HEK293 (cell line): ENCODE measurements at regions not wholly inside any gene's neighbourhood (a gene's known extent, or its start where the extent isn't known, plus 50 kb on each side); places are given as distances from the start of the nearest gene placed in this dataset.

Experiments
- CTCF ChIA-PET: fragments of 350-600 bp; formaldehyde crosslinking; extraction: SDS; loops from one replicate; lab custom pipeline; 2021; ENCODE audit warnings: antibody characterized with exemption; lab: Yijun Ruan, JAX
- POLR2A ChIA-PET: fragments of 300-600 bp; formaldehyde crosslinking; extraction: SDS; loops from one replicate; lab custom pipeline; 2020; ENCODE audit warnings: antibody characterized with exemption, inconsistent platforms; lab: Yijun Ruan, JAX
- H3K27ac ChIP-seq: fragments of 200-500 bp; sonication (Bioruptor generic); 2 replicates; pipeline ENCODE4 v1.5.1; 2014; ENCODE audit warnings: low read depth, low read length, control low read depth, inconsistent platforms; ENCODE audit errors: extremely low read depth
- H3K36me3 ChIP-seq, 2 experiments: fragments of 200-500 bp in 1 of 2; sonication (Bioruptor generic) in 1 of 2; 1 replicate in 1 of 2; 2 replicates in 1 of 2; pipeline ENCODE4 v1.5.1; 2014 to 2017; ENCODE audit warnings: inconsistent platforms in 2 of 2, low read length in 2 of 2; ENCODE audit not compliant: control insufficient read depth in 2 of 2, insufficient read depth in 1 of 2
- H3K4me1 ChIP-seq: fragments of 200-500 bp; sonication (Bioruptor generic); 2 replicates; pipeline ENCODE4 v1.5.1; 2014; ENCODE audit warnings: mild to moderate bottlenecking, low read length, inconsistent platforms; ENCODE audit not compliant: control insufficient read depth, insufficient read depth
- H3K4me3 ChIP-seq: 2 replicates; pipeline ENCODE4 v1.5.1; 2011; ENCODE audit warnings: low read depth, mild to moderate bottlenecking, control low read depth, low read length, moderate library complexity
- H3K9me3 ChIP-seq: fragments of 200-500 bp; sonication (Bioruptor generic); 2 replicates; pipeline ENCODE4 v1.5.1; 2014; ENCODE audit warnings: low read depth, low read length, inconsistent platforms; ENCODE audit not compliant: control insufficient read depth, insufficient read depth
- SALL2 ChIP-seq: fragments of 450-650 bp; formaldehyde crosslinking; IDR thresholded peaks from 2 replicates; pipeline ENCODE4 v1.5.0; 2017; ENCODE audit warnings: missing biosample characterization, mild to moderate bottlenecking, missing genetic modification characterization, borderline replicate concordance
- YY2 ChIP-seq: fragments of 450-650 bp; formaldehyde crosslinking; IDR thresholded peaks from 2 replicates; pipeline ENCODE4 v1.5.1; 2016; ENCODE audit warnings: missing biosample characterization, missing genetic modification characterization
- ZBTB7A ChIP-seq: fragments of 450-650 bp; formaldehyde crosslinking; IDR thresholded peaks from 2 replicates; pipeline ENCODE4 v1.5.1; 2016; ENCODE audit warnings: low read depth, missing biosample characterization, missing genetic modification characterization
- ZNF146 ChIP-seq: fragments of 450-650 bp; formaldehyde crosslinking; IDR thresholded peaks from 2 replicates; pipeline ENCODE4 v1.5.1; 2016; ENCODE audit warnings: missing biosample characterization, missing genetic modification characterization
- ZNF157 ChIP-seq: fragments of 450-650 bp; formaldehyde crosslinking; IDR thresholded peaks from 2 replicates; pipeline ENCODE4 v1.5.1; 2016; ENCODE audit warnings: missing biosample characterization, missing genetic modification characterization
- ZNF560 ChIP-seq: fragments of 450-650 bp; formaldehyde crosslinking; IDR thresholded peaks from 2 replicates; pipeline ENCODE4 v1.5.1; 2017; ENCODE audit warnings: missing biosample characterization, missing genetic modification characterization, borderline replicate concordance
- ZNF777 ChIP-seq: fragments of 450-650 bp; formaldehyde crosslinking; IDR thresholded peaks from 2 replicates; pipeline ENCODE4 v1.5.1; 2017; ENCODE audit warnings: missing biosample characterization, missing genetic modification characterization, borderline replicate concordance
- TF ChIP-seq, protein P1 (sequence below): fragments of 450-650 bp; formaldehyde crosslinking; IDR thresholded peaks from 2 replicates; pipeline ENCODE4 v1.5.1; 2016; ENCODE audit warnings: missing biosample characterization, missing genetic modification characterization
- TF ChIP-seq, protein P2 (sequence below): fragments of 450-650 bp; formaldehyde crosslinking; IDR thresholded peaks from 2 replicates; pipeline ENCODE4 v1.5.1; 2016; ENCODE audit warnings: missing biosample characterization, missing genetic modification characterization, low read depth
- TF ChIP-seq, protein P3 (sequence below): fragments of 450-650 bp; formaldehyde crosslinking; IDR thresholded peaks from 2 replicates; pipeline ENCODE4 v1.5.1; 2017; ENCODE audit warnings: missing biosample characterization, missing genetic modification characterization
- TF ChIP-seq, protein P4 (sequence below): fragments of 450-650 bp; formaldehyde crosslinking; IDR thresholded peaks from 2 replicates; pipeline ENCODE4 v1.5.1; 2016; ENCODE audit warnings: missing biosample characterization, missing genetic modification characterization
- TF ChIP-seq, protein P5 (sequence below): fragments of 450-650 bp; formaldehyde crosslinking; IDR thresholded peaks from 2 replicates; pipeline ENCODE4 v1.5.1; 2016; ENCODE audit warnings: missing biosample characterization, missing genetic modification characterization
- TF ChIP-seq, protein P6 (sequence below): fragments of 450-650 bp; formaldehyde crosslinking; IDR thresholded peaks from 2 replicates; pipeline ENCODE4 v1.5.1; 2016; ENCODE audit warnings: missing biosample characterization, missing genetic modification characterization

- TF ChIP-seq, protein P1, sequence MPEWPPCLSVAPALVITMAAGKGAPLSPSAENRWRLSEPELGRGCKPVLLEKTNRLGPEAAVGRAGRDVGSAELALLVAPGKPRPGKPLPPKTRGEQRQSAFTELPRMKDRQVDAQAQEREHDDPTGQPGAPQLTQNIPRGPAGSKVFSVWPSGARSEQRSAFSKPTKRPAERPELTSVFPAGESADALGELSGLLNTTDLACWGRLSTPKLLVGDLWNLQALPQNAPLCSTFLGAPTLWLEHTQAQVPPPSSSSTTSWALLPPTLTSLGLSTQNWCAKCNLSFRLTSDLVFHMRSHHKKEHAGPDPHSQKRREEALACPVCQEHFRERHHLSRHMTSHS (tag by site-specific recombination) = no peak
- TF ChIP-seq, protein P2, sequence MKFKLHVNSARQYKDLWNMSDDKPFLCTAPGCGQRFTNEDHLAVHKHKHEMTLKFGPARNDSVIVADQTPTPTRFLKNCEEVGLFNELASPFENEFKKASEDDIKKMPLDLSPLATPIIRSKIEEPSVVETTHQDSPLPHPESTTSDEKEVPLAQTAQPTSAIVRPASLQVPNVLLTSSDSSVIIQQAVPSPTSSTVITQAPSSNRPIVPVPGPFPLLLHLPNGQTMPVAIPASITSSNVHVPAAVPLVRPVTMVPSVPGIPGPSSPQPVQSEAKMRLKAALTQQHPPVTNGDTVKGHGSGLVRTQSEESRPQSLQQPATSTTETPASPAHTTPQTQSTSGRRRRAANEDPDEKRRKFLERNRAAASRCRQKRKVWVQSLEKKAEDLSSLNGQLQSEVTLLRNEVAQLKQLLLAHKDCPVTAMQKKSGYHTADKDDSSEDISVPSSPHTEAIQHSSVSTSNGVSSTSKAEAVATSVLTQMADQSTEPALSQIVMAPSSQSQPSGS = no peak
- TF ChIP-seq ZNF777 (tag by site-specific recombination) (no peak), ZNF560 (tag by site-specific recombination) (no peak), ZNF146 (tag by site-specific recombination) (no peak), ZNF157 (no peak), ZBTB7A (tag by site-specific recombination) (no peak)
- TF ChIP-seq, protein P3, sequence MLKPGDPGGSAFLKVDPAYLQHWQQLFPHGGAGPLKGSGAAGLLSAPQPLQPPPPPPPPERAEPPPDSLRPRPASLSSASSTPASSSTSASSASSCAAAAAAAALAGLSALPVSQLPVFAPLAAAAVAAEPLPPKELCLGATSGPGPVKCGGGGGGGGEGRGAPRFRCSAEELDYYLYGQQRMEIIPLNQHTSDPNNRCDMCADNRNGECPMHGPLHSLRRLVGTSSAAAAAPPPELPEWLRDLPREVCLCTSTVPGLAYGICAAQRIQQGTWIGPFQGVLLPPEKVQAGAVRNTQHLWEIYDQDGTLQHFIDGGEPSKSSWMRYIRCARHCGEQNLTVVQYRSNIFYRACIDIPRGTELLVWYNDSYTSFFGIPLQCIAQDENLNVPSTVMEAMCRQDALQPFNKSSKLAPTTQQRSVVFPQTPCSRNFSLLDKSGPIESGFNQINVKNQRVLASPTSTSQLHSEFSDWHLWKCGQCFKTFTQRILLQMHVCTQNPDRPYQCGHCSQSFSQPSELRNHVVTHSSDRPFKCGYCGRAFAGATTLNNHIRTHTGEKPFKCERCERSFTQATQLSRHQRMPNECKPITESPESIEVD = no peak
- TF ChIP-seq, protein P4, sequence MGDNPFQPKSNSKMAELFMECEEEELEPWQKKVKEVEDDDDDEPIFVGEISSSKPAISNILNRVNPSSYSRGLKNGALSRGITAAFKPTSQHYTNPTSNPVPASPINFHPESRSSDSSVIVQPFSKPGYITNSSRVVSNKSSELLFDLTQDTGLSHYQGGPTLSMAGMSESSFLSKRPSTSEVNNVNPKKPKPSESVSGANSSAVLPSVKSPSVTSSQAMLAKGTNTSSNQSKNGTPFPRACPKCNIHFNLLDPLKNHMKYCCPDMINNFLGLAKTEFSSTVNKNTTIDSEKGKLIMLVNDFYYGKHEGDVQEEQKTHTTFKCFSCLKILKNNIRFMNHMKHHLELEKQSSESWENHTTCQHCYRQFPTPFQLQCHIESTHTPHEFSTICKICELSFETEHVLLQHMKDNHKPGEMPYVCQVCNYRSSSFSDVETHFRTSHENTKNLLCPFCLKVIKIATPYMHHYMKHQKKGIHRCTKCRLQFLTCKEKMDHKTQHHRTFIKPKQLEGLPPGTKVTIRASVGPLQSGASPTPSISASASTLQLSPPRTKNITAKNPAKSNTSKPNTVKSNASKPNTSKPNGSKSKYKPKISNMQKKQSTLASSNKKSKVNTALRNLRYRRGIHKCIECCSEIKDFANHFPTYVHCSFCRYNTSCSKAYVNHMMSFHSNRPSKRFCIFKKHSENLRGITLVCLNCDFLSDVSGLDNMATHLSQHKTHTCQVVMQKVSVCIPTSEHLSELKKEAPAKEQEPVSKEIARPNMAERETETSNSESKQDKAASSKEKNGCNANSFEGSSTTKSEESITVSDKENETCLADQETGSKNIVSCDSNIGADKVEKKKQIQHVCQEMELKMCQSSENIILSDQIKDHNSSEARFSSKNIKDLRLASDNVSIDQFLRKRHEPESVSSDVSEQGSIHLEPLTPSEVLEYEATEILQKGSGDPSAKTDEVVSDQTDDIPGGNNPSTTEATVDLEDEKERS (tag by site-specific recombination) = no peak
- TF ChIP-seq, protein P5, sequence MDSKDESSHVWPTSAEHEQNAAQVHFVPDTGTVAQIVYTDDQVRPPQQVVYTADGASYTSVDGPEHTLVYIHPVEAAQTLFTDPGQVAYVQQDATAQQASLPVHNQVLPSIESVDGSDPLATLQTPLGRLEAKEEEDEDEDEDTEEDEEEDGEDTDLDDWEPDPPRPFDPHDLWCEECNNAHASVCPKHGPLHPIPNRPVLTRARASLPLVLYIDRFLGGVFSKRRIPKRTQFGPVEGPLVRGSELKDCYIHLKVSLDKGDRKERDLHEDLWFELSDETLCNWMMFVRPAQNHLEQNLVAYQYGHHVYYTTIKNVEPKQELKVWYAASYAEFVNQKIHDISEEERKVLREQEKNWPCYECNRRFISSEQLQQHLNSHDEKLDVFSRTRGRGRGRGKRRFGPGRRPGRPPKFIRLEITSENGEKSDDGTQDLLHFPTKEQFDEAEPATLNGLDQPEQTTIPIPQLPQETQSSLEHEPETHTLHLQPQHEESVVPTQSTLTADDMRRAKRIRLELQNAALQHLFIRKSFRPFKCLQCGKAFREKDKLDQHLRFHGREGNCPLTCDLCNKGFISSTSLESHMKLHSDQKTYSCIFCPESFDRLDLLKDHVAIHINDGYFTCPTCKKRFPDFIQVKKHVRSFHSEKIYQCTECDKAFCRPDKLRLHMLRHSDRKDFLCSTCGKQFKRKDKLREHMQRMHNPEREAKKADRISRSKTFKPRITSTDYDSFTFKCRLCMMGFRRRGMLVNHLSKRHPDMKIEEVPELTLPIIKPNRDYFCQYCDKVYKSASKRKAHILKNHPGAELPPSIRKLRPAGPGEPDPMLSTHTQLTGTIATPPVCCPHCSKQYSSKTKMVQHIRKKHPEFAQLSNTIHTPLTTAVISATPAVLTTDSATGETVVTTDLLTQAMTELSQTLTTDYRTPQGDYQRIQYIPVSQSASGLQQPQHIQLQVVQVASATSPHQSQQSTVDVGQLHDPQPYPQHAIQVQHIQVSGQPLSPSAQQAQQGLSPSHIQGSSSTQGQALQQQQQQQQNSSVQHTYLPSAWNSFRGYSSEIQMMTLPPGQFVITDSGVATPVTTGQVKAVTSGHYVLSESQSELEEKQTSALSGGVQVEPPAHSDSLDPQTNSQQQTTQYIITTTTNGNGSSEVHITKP = no peak
These were observed 364.3 kb downstream of the SLITRK6 start (continued) for GRCh38 chr13:85434927-85435326.

DNA sequence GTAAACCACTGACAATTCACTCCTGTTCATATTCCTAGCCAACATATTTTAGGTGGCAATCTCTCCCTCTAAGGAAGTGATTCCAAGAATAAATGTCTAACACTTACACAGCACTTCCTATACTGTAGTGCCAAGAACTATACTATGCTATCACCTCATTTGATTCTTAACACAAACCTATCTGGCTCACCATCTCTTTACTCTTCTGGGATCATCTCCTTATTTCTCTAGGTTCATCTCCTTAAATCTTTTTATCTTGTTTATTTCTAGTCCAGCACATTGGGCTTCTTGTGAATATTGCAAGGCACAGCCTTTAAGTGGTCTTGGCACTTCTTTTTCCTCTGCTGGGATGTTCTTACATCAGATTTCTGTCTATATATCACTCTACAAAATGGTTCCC lies 366.3 kb downstream of the SLITRK6 start:
- no peaks in the 10 kb centered on the region for H3K36me3 ChIP-seq
- TF ChIP-seq SALL2 (no peak), YY2 (tag by site-specific recombination) (no peak)
- TF ChIP-seq, protein P6, sequence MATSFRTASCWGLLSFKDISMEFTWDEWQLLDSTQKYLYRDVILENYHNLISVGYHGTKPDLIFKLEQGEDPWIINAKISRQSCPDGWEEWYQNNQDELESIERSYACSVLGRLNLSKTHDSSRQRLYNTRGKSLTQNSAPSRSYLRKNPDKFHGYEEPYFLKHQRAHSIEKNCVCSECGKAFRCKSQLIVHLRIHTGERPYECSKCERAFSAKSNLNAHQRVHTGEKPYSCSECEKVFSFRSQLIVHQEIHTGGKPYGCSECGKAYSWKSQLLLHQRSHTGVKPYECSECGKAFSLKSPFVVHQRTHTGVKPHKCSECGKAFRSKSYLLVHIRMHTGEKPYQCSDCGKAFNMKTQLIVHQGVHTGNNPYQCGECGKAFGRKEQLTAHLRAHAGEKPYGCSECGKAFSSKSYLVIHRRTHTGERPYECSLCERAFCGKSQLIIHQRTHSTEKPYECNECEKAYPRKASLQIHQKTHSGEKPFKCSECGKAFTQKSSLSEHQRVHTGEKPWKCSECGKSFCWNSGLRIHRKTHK (tag by site-specific recombination) = peak; percentile 43; the same call in 1 of the 2 replicates
- no peaks in the 10 kb centered on the region for H3K9me3 ChIP-seq
- CTCF ChIA-PET = no interaction called here
- no peaks in the 10 kb centered on the region for H3K4me1 ChIP-seq
- H3K27ac ChIP-seq = no peak overlapping the region
- POLR2A ChIA-PET = no interaction called here
- no peak overlapping the region for H3K4me3 ChIP-seq
